Limb (tissue), 2 donors: ENCODE measurements at regions not wholly inside any gene's neighbourhood (a gene's known extent, or its start where the extent isn't known, plus 50 kb on each side); places are given as distances from the start of the nearest gene placed in this dataset.
"Not testable (repeated sequence)": the region's sequence is repeated elsewhere in the genome, so short reads cannot be mapped to it uniquely, and the experiment has no call there.

Experiments
- DNase-seq, 2 donors: peaks; one replicate each; pipeline ENCODE4 v3.0.0-alpha.2; 2016; ENCODE audit errors: extremely low spot score in 2 of 2

DNA sequence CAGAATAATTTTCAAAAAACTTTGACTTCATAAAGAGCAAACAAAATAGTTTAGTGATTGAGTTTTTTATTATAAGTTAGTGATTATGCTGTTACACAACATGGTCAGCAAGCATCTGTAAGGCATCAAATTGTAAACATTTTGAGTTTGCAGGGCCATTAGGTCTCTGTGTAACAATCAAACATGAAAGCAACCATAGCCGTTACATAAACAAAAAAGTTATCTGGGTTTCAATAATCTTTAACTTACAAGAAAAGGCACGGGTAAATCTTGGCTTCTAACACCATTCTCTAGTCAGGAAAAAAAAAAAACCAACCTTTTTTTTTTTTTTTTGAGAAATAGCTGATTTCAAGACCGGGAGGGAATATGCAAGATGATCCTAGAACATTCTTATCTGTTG lies 1941.1 kb downstream of the PCDH7 start:
- no peak for DNase-seq

DNA sequence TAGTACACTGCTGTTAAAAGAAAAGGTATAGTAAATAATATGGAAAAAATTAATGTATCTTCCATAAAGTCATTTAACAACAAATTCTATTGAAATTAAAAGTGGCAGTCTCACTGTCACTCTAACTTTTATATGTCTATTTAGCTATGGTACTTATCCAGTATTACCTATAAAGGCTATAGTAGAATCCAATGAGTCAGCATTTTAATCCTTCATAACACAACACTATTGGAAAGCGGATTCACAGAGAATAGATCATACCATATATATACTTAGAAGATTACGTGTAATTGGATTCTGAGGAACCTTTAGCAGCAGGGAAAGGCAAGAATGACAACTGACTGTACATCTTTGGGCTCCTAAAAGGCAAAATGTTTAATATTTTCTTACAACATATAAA lies 1942.6 kb downstream of the PCDH7 start:
- no peak for DNase-seq

DNA sequence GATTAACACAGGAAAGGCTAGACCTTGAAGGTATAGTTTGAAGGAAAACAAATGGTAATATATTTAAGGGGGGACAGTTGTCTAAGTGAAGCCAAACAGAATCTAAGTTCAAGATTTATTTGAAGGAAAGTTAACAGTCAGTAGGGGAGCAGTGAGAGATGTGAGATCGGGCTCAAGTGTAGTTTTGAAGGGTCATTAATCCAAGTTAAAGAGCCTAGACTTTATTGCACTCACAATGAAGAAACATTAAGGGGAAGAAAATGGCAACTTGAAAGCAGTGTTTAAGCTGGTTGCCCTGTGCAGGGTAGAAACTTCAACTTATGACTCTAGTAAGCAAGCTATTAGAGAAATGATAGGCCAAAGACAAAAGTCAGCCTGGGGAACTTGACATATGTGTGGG lies 1952.2 kb downstream of the PCDH7 start:
- DNase-seq: no peak

DNA sequence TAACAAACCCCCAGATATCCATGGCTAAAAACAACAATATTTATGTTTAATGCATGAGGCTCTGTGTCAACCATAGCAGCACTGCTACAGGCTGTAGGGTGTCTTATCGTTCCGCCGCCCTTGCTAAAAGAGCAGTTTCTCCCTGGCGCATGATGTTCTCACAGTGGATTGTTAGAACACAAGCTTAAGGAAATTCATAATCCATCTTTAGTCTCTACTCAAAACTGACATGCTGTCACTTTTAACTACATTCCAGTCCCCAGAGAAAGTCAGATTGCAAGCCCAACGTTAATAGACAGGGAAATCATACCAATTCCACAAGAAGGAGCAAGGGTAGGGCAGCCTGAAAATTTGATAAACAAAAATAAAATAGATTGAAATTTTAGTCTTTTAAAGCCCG lies 1960.8 kb downstream of the PCDH7 start:
- DNase-seq: no peak

DNA sequence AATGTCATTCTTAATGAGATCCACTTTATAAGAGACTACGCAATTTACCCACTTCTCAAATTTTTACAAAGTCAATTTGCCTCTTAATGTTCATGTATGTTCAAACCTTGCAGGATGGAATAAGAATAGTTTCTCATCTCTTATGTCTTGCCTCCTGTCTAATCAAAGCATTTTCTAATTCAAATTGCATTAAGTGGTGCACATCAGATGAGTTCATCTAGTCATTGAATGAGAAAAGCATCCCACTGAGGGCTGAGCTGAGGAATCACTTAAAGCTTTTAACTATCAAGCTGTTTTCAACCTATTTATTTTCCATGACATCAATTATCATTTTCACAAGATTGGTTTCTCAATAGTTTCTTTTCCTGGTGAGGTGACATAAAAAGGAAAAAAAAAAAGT lies 1964.0 kb downstream of the PCDH7 start:
- no peak for DNase-seq

DNA sequence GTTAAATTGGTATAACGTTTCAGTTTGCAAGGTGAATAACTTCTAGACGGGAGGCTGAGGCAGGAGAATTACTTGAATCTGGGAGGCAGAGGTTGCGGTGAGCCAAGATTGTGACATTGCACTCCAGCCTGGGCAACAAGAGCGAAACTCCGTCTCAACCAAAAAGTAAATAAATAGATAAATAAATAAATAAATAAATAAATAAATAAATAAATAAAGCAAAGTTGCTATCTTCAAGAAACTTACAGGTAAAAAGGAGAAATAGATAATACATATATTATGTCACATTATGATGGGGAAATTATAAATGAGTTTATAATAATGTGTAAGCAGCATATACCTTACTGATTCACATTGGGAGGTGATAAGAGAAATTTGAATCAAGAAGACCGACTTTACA lies 1966.0 kb downstream of the PCDH7 start:
- no peak for DNase-seq

DNA sequence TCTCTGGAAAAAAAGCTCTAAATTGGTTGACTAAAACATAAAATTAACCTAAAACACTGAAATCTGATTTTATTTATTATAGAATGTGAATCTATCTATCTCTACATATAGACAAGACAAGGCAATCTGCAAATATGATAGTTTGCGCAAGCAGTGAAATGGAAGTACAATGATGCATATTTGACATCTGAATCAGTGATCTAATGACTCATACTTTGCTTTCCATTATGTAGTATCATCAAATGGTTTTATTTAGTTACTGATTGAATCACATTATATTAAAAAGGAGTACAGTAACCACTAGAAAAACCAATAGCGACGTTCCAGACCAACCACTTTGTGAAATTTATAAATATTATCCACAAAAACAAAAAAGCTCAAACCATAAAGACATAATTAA lies 1969.3 kb downstream of the PCDH7 start:
- no peak for DNase-seq

DNA sequence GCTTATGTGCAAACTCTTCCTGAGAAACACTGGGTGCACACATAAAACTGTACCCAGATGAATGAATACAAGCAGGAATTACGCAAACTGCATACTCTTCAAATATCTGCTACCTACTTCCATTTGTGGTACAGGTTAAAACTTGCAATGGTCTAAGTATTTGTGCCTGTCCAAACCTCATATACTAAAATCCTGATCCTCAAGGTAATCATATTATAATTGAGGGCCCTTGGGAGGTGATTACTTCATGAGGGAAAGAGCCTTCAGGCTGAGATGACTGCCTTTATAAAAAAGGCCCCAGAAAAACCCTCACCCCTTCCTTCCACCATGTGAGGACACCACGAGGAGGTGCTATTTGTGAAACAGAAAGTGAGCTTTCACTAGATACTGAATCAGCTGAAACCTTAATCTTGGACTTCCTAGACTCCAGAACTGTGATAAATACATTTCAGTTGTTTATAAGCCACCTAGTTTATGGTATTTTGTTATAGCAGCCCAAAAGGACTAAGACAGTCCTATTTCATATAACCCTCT lies 1977.2 kb downstream of the PCDH7 start:
- no peak for DNase-seq

DNA sequence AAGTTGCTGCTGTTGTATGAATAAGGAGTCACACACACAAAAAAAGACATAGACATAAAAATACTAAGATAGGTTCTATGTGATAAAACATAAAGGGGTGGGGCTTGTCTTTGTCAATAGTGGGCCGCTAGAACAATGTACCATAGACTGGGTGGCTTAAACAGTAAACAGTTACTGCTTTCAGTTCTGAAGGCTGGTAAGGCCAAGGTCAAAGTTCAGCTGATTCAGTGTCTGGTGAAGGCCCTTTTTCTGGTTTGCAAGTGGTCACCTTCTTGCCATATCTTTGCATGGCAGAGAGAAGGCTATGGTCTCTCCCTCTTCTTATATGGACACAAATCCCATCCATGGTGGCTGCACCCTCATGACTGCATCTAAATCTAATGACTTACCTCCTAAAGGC lies 1980.7 kb downstream of the PCDH7 start:
- no peak for DNase-seq

DNA sequence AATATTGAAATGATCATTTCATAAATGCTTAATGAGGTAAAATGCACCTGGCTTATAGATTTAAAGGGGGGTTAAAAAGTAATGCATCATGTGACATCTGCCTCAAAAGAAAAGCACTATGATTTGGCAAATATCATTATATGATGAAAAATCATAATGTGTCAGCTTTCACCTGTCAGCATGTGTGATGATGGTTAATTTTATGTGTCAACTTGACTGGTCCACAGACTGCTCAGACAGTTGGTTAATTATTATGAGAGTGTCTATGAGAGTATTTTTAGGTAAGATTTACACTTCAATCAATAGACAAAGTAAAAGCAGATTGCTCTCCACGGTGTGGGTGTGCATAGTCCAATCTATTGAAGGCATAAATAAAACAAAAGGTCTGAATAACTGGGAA lies 1986.7 kb downstream of the PCDH7 start:
- no peak for DNase-seq

DNA sequence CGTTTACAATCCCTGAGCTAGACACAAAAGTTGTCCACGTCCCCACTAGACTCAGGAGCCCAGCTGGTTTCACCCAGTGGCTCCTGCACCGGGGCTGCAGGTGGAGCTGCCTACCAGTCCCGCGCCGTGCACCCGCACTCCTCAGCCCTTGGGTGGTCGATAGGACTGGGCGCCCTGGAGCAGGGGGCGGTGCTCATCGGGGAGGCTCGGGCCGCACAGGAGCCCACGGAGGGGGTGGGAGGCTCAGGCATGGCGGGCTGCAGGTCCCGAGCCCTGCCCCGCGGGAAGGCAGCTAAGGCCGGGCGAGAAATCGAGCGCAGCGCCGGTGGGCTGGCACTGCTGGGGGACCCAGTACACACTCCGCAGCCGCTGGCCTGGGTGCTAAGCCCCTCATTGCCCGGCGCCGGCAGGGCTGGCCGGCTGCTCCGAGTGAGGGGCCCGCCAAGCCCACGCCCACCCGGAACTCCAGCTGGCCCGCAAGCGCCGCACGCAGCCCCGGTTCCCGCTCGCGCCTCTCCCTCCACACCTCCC lies 1996.0 kb downstream of the PCDH7 start:
- DNase-seq: not testable (repeated sequence)

DNA sequence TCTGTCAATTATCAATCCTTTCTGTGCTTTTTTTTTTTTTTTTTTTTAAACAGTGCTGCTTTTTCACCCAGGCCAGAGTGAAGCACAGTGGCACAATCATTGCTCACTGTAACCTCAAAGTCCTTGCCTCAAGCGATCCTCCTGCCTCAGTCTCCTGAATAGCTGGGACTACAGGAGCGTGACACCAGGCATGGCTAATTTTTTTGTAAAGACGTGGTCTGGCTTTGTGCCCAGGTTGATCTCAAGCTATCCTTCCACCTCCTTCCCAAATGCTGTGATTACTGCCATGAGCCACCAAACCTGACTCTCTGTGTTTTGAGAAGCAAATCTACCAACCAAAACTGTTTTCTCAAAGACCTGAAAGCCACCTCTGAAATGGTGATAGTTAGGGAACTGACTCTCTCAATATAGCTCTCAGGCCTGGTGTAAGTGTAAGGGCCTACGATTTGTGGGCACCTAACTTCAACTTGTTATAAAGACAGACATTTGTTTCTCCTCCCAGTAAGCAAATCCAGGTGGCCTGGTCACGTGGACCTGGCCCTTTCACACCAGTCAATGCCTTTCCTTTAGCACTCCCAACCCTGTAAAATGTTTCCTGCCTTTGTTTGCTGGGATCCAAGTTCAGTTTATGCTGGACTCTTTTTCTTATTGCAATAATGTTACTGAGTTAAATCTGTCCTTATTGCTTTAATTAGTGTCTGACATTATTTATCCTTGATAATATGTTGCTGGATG lies 2015.9 kb downstream of the PCDH7 start:
- DNase-seq: no peak

DNA sequence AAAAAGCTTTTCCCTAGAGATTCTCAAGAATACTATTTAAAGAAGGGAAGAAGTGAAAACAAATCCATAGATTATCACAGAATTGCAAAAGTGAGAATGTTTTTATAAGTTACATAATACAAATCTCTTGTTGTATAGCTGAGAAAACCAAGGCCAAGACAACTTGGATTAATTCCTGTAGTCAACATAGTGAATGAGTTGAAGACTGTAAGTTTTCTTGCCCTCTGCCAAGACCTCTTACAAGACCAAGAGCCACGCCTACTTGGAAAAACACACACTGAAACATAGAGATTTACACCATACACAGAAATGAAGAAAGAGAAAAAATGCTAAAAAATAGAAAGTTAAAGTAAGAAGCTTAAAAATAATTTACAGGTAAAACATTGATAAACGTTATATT lies 2024.0 kb downstream of the PCDH7 start:
- DNase-seq: no peak

DNA sequence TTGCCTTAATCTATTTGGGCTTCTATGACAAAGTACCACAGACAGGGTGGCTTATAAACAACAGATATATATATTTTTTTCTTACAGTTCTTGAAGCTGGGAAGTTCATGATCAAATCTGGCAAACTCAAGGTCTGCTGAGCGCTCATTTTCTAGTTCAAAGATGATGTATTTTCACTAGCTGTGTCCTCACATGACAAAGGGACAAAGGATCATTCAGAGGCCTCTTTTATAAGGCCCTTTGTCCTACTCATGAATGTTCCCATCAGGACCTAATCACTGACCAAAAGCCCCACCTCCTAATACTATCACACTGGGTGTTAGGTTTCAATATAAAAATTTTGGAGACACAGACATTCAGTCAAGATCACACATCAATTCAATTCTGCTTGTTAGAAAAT lies 2025.2 kb downstream of the PCDH7 start:
- no peak for DNase-seq

DNA sequence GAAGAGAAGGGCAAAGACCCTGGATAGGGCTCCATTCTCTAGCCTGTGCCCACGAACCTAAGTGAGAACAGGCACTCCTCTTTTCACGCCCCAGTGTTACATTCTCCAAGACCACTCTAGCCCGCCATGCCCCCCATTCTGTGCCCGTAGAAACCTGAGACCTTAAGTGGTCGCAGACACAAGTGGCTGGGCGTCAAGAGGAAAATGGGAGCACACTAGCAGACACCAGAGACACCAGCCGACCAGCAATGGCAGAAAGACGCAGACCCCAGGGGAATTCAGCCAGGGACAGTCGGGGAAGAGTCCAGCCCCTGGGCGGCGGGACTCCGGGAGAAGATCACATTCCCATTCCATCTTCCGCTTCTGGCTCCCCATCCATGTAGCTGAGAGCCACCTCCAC lies 2027.9 kb downstream of the PCDH7 start:
- no peak for DNase-seq

DNA sequence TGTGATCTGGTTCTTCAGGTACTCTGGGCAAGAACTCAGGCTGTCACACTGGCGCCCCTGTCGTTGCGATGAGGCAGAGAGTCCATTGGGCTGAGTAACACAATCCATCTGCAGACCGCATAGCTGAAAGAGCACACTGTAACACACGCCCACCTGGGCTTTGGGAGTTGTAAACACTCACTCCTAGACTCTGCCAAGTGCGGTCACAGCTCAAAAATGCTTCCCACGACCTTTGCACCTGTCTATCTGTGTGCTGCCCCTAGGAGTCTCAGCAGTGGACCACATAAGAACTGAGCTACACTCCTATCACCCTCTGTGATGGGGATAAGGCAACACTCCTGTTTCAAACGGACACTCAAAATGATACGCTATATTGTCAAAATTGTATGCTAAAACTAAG lies 2028.3 kb downstream of the PCDH7 start:
- DNase-seq: no peak

DNA sequence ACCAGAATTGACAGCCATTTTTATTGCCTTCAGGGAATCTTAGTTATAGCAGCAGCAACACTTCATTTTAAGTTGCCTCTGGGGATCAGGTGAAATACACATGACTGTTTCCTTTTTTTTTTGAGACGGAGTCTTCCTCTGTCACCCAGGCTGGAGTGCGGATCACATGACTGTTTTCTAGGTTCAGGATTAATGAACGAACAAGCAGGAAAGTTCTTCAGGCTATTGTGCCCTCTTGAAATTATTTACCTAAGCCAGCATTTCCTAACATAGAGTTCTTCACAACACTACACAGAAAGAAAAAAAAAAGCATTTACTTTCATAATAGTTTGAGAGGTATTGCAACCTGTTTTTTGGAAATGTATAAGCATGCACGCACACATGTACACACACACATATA lies 2032.8 kb downstream of the PCDH7 start:
- DNase-seq: no peak

DNA sequence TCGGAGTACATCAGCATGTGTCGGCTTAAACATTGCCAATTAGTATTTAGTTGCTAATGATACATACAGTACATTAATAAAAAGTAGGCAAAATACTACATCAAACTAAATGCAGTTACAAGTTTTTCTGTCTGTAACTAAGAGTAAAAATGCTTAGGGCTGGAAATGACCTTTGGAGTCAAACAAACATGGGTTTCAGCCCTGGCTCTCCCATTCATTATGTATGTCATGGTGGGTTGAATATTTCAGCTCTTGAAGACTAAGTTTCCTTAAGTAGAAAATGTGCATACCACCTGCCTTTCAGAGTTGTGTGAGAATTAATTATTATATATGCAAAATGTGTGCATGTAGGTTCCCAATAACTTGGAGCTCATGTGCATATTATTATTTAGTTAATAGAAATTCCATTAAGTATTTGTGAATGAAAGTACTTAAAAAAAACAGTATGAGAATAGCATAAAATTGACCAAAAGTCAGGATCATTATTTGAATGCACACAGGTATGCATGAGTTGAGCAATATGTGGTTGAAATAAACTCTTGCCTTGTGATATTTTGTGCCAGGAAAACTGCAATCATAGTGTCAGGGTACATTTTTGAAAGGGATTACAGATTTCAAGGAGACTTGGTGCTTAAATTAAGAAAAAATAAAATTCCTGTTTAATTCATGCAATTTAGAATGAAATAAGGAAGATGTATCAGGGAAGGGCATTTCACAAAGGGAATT lies 2048.7 kb downstream of the PCDH7 start:
- no peak for DNase-seq

DNA sequence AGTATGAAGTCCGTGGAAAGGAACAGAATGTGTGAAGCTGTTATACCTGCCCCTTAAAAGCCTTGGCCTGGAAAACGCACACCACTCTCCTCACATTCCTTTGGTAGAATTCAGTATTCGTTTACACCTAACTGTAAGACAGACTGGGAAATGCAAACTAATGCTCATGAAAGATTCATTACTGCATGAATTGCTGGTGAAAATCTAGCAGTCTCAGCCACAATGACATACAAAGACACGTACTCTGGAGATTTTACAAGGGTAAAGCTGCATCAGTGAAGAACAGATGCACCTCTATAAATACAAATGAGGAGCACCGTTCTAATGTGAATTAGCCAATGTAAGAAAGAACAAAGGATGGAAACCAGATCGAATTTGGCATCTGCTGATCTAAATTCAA lies 2051.3 kb downstream of the PCDH7 start:
- no peak for DNase-seq

DNA sequence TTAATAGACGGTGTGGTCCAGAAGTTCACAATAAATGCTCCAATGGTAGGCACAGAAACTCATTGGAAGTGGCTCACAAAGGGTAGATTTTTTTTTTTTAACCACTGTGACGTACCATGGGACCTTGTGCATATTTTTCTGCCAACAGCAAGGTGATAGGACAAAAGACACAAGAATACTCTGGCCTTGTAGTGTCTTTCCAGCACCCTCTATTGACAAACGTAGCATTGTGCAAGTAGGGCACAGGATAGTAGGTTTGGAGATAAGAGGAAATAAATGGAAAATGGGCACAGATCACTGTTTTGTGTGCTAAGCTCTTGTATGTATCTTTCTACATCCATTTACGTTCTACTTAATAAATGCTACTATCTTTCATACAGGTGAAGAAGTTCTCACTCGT lies 2054.9 kb downstream of the PCDH7 start:
- DNase-seq: no peak

DNA sequence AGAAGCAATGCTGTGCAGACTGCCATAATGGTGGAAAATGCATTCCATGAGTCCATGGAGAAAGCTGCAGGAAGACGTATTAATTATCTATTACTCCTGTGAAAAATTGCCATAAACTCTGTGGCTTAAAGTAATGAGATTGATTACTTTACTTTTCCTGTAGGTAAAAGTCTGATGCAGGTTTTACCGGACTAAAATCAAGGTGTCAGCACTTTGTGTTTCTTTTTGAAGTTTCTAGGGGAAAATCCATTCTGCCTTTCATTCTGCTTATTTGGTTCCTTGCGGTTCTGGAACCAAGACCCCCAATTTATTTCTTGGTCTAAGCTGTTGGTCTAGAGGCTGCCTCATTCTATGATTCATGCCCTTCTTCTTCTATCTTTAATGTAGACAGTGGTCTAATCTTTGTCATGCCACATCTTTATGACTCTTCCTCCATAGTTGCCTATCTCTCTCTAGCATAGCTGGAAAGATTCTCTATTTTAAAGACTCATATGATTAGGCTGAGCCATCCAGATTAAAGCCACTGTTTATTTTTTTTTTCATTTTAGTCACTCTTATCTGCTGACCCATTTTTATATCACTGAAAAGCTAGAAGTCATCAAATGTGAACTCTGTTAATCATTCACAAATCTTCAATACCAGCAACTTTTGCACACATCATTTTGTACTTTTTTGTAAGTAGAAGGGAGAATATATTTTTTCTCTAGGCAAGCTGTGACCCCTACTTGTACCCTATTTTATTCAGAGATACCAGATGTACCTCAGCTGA lies 2056.4 kb downstream of the PCDH7 start:
- DNase-seq: no peak

DNA sequence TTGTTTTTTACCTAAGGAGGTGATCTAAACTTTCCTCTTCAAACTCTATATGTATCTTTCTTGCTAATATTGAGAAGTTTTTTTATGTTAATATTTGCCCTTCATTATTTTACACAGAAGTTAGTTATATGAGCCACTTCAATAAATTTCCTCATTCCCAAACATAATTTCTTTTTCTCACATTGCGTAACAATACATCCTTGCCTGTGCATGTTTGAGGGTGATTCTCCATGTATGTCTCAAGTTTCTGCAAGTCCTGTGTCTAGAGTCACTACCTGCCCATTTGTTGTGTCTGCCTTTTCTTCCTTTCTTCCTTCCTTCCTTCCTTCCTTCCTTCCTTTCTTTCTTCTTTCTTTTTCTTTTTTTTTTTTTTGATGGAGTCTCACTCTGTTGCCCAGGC lies 2057.9 kb downstream of the PCDH7 start:
- DNase-seq: no peak
